ENCODE measurements at regions not wholly inside any gene's neighbourhood (a gene's known extent, or its start where the extent isn't known, plus 50 kb on each side); places are given as distances from the start of the nearest gene placed in this dataset.

GRCh38 chr9:87013490-87013889 is 66.2 kb upstream of the GAS1 start:
- no peaks in the 10 kb centered on the region for H3K23me2 ChIP-seq (ENCODE audit: insufficient read length, low read depth, low read length, poor library complexity, severe bottlenecking)
- no peaks in the 10 kb centered on the region for H3K79me1 ChIP-seq (ENCODE audit: insufficient read depth, low read depth, low read length, poor library complexity, severe bottlenecking)
- H4K8ac ChIP-seq (replicated peaks; ENCODE audit: insufficient read length, low read depth, low read length), result no peak overlapping the region
- no CpG with 5 or more reads among the region's 3 CpGs for WGBS (ENCODE audit: extremely low coverage, insufficient read length, low lambda C conversion rate)
- no peak overlapping the region for H2AFZ ChIP-seq (ENCODE audit: low read length)
- H3K14ac ChIP-seq (ENCODE audit: insufficient read depth, low read length), result no peak overlapping the region
- H2BK5ac ChIP-seq (ENCODE audit: insufficient read length, low read length), result no peak overlapping the region
- no peak overlapping the region for H3K4ac ChIP-seq (ENCODE audit: low read depth, low read length)
- Mint-ChIP-seq H3K9me3 (peaks cover 0 to 6% of the 10 kb centered on the region in 2 experiments; a peak in 4 of 5 replicates), H3K36me3 (ENCODE audit: insufficient read depth in 1 of 3, low read depth in 3 of 3) (peaks cover 0 to 5% (median 1%) of the 10 kb centered on the region in 3 experiments; a peak in 3 of 7 replicates), H3K27me3 (ENCODE audit: low read depth) (no peaks in the 10 kb centered on the region), H3K4me1 (no peaks in the 10 kb centered on the region), H3K4me3 (no peak overlapping the region), H3K27ac (no peak overlapping the region)
- H4K5ac ChIP-seq (ENCODE audit: insufficient read length, low read depth, low read length), result no peak overlapping the region
- no peak overlapping the region for H3K23ac ChIP-seq (ENCODE audit: insufficient read length, low read depth, low read length)
- H3K9me3 ChIP-seq (ENCODE audit: control insufficient read depth, low read depth, low read length), result no peaks in the 10 kb centered on the region
- H3K4me1 ChIP-seq (ENCODE audit: insufficient read depth, low read length), result no peaks in the 10 kb centered on the region
- no peak overlapping the region for H2BK20ac ChIP-seq (ENCODE audit: low read depth, low read length, poor library complexity, severe bottlenecking)
- H2BK15ac ChIP-seq (ENCODE audit: low read depth, low read length), result no peak overlapping the region
- H4K91ac ChIP-seq (ENCODE audit: insufficient read length, low read depth, low read length), result no peak overlapping the region
- no peak overlapping the region for H3K4me2 ChIP-seq (ENCODE audit: insufficient read depth, insufficient read length, low read length)
- H3K56ac ChIP-seq (ENCODE audit: insufficient read length, low read depth, low read length), result no peak overlapping the region
- H3T11ph ChIP-seq (ENCODE audit: low read length), result no peak overlapping the region
- no peak overlapping the region for H3K9ac ChIP-seq (ENCODE audit: extremely low read depth, insufficient read length, low read length)
- no peak for DNase-seq
- no peaks in the 10 kb centered on the region for H3K27me3 ChIP-seq (ENCODE audit: insufficient read depth, low read length)
- H4K20me1 ChIP-seq (ENCODE audit: control insufficient read depth, insufficient read depth, insufficient read length), result no peaks in the 10 kb centered on the region
- no peak overlapping the region for H2BK12ac ChIP-seq (ENCODE audit: insufficient read length, low read depth, low read length)
- no peak overlapping the region for H3K27ac ChIP-seq (ENCODE audit: insufficient read length, low read depth, low read length)
- no peaks in the 10 kb centered on the region for H3K79me2 ChIP-seq (ENCODE audit: insufficient read depth, low read length)
- no peak overlapping the region for H2AK5ac ChIP-seq (ENCODE audit: insufficient read length, low read length)
- no peak for TF ChIP-seq CTCF (conservative IDR thresholded peaks at IDR 0.05)
- no peak overlapping the region for H3K18ac ChIP-seq (ENCODE audit: insufficient read length, low read depth, low read length)
- no peak overlapping the region for H2BK120ac ChIP-seq (ENCODE audit: low read depth, low read length, poor library complexity, severe bottlenecking)
